CD4-positive, alpha-beta T cell (primary cell): ENCODE measurements at regions not wholly inside any gene's neighbourhood (a gene's known extent, or its start where the extent isn't known, plus 50 kb on each side); places are given as distances from the start of the nearest gene placed in this dataset.
A peak's percentile ranks its signal among the peaks of the same experiment; 100 is the strongest.

ENCODE experiments used
- ATAC-seq: fragments of 200-7000 bp; cut with Tn5 transposase; one replicate; pipeline ENCODE4 v1.10.0; 2022; ENCODE audit warnings: mild to moderate bottlenecking; ENCODE audit not compliant: poor library complexity
- CTCF ChIA-PET: fragments of 350-600 bp; sonication (Branson Sonifier 250); formaldehyde crosslinking; loops from one replicate; lab custom pipeline; 2021; ENCODE audit warnings: antibody characterized with exemption, inconsistent platforms; lab: Charles Lee
- POLR2A ChIA-PET: fragments of 350-600 bp; sonication (Branson Sonifier 250); formaldehyde crosslinking; loops from one replicate; lab custom pipeline; 2021; ENCODE audit warnings: antibody characterized with exemption, inconsistent platforms; lab: Charles Lee
- DNase-seq, 14 experiments: peaks; one replicate each; pipeline ENCODE4 v3.0.0-alpha.2; 2013 to 2020; ENCODE audit warnings: mixed read lengths in 2 of 14
- H3K27ac ChIP-seq, 2 donors: one replicate each; pipeline versions ENCODE4 v1.5.1 to v1.7.0; 2013; ENCODE audit warnings: low read length in 2 of 2, low read depth in 1 of 2, mild to moderate bottlenecking in 1 of 2
- H3K27me3 ChIP-seq, 2 experiments: 1 replicate in 1 of 2; 2 replicates in 1 of 2; pipeline versions ENCODE4 v1.6.1 to v1.7.0; 2013; ENCODE audit warnings: low read length in 2 of 2, control low read depth in 1 of 2, mild to moderate bottlenecking in 1 of 2, moderate library complexity in 1 of 2; ENCODE audit not compliant: insufficient read depth in 2 of 2, control insufficient read depth in 1 of 2
- H3K36me3 ChIP-seq: one replicate; pipeline ENCODE4 v1.6.1; 2013; ENCODE audit warnings: low read length, control low read depth; ENCODE audit not compliant: insufficient read depth
- H3K4me1 ChIP-seq: one replicate; pipeline ENCODE4 v1.6.1; 2013; ENCODE audit warnings: low read length, control low read depth; ENCODE audit not compliant: insufficient read depth
- H3K4me3 ChIP-seq: one replicate; pipeline ENCODE4 v1.5.1; 2013; ENCODE audit warnings: mild to moderate bottlenecking, low read length, moderate library complexity
- H3K9me3 ChIP-seq, 2 experiments: 1 replicate in 1 of 2; 2 replicates in 1 of 2; pipeline versions ENCODE4 v1.6.1 to v1.7.0; 2013; ENCODE audit warnings: low read length in 2 of 2, mild to moderate bottlenecking in 2 of 2, control low read depth in 1 of 2, moderate library complexity in 1 of 2; ENCODE audit not compliant: control insufficient read depth in 1 of 2, insufficient read depth in 1 of 2
- H3K27ac Mint-ChIP-seq: one replicate; pipeline ENCODE4 v1.8.0; 2020; ENCODE audit warnings: mixed read lengths
- H3K27me3 Mint-ChIP-seq: one replicate; pipeline ENCODE4 v1.8.0; 2021; ENCODE audit warnings: mixed read lengths
- H3K36me3 Mint-ChIP-seq: one replicate; pipeline ENCODE4 v1.8.0; 2021; ENCODE audit warnings: low read depth, mixed read lengths
- H3K4me1 Mint-ChIP-seq: one replicate; pipeline ENCODE4 v1.8.0; 2021; ENCODE audit warnings: low read depth, mixed read lengths
- H3K4me3 Mint-ChIP-seq: one replicate; pipeline ENCODE4 v1.8.0; 2020; ENCODE audit warnings: mild to moderate bottlenecking, mixed read lengths
- H3K9me3 Mint-ChIP-seq: one replicate; pipeline ENCODE4 v1.8.0; 2020; ENCODE audit warnings: mixed read lengths
- intact Hi-C, 2 experiments: fragments of 100-400 bp; cut with DNase I in 1 of 2; cut with micrococcal nuclease in 1 of 2; formaldehyde crosslinking; loops; one replicate each; pipeline versions ENCODE4 v1.15.1 to v1.9.0; 2023 to 2025; cut with DNase I, micrococcal nuclease
- TF ChIP-seq, protein P1 (sequence below): fragments of 200-600 bp; IDR thresholded peaks from one replicate; pipeline ENCODE4 v1.8.0; 2022; ENCODE audit warnings: antibody characterized with exemption, mild to moderate bottlenecking

DNA sequence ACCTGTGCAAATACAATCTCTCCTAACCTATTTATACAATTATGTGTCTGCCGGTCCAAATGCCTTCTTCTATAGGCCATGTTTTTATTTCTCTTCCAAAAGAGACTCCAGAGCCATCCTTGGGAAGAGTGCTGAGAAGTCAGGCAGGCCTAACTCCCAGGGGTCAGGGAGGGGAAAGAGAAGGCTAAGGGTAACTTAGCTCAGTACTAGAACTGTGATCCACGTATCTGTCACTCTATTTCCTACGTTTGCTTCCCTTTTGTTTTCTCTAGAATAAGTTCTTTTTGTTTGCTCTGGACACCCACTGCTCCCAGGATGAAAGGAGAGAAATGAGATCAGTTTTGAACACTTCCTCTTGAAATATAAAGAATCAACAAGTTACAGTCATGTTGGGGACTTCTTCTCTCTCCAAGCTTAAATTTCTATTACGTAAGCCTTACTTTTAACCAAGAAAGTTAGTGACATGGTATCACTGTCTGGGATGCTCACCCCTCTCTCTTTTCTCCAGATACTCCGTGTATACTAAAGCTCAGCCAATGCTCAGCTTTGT, 79.2 kb downstream of the DAD1 start:
- Histone ChIP-seq H3K27ac (peak overlapping the region; percentile 77 to 99), H3K4me1 (peaks cover 74% of the 10 kb centered on the region), H3K36me3 (peaks cover 64% of the 10 kb centered on the region), H3K4me3 (peak overlapping the region; percentile 61), H3K27me3 (no peaks in the 10 kb centered on the region), H3K9me3 (no peaks in the 10 kb centered on the region)
- DNase-seq (peak in 2 of 14 experiments; percentile 64 to 67), ATAC-seq (peak; percentile 61)
- Mint-ChIP-seq H3K27ac (peak overlapping the region; percentile 93), H3K9me3 (no peaks in the 10 kb centered on the region), H3K27me3 (no peaks in the 10 kb centered on the region), H3K36me3 (peaks cover 92% of the 10 kb centered on the region), H3K4me1 (peaks cover 87% of the 10 kb centered on the region), H3K4me3 (peak overlapping the region; percentile 77)
- TF ChIP-seq, protein P1, sequence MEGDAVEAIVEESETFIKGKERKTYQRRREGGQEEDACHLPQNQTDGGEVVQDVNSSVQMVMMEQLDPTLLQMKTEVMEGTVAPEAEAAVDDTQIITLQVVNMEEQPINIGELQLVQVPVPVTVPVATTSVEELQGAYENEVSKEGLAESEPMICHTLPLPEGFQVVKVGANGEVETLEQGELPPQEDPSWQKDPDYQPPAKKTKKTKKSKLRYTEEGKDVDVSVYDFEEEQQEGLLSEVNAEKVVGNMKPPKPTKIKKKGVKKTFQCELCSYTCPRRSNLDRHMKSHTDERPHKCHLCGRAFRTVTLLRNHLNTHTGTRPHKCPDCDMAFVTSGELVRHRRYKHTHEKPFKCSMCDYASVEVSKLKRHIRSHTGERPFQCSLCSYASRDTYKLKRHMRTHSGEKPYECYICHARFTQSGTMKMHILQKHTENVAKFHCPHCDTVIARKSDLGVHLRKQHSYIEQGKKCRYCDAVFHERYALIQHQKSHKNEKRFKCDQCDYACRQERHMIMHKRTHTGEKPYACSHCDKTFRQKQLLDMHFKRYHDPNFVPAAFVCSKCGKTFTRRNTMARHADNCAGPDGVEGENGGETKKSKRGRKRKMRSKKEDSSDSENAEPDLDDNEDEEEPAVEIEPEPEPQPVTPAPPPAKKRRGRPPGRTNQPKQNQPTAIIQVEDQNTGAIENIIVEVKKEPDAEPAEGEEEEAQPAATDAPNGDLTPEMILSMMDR = no peak
- intact Hi-C loops = loop anchor here (2.0 to 10.0 kb wide), 3 partner anchors 15 to 515 kb away; no protein-coding TSS in a partner anchor
- POLR2A ChIA-PET = interaction anchor here (0.8 to 29.1 kb wide), 15 partner anchors 4 to 774 kb away, joined by 3 to 613 read pairs (median 8); no protein-coding TSS in a partner anchor
- CTCF ChIA-PET = interaction anchor here (1.0 to 2.3 kb wide), 5 partner anchors 9 to 292 kb away, joined by 3 to 13 read pairs (median 3); no protein-coding TSS in a partner anchor

DNA sequence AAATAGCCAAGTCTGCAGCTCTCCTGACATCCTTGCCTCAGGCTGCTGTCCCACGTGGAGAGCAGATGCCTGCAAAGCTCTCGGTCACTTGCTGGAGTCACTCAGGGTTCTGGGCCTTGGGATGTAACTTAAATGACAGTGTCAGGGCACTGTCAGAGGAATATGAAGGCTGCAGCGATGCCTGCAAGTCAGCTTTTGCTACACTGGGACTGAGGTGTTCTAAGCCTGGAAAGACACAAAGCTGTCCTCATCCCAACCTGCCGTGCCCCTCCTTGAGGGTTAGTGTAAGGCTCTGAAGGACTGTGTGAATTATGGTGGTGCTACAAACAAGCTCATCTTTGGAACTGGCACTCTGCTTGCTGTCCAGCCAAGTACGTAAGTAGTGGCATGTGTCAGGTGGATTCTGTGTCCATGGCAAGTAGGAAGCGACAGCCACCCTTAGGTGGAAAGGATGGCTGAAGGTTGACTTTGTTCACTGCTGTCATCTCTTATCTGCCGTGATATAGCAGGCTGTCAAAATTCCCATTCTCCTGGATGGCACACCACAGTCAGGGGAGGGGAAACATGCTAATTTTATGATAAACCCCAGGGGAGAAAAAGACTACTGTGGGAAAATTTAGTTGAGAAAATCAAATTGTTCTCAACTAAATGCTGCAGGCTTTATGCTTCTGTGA, 79.9 kb downstream of the DAD1 start:
- Histone ChIP-seq H3K36me3 (peaks cover 64% of the 10 kb centered on the region), H3K27ac (peak overlapping the region; percentile 77 to 99), H3K4me3 (peak overlapping the region; percentile 61), H3K27me3 (no peaks in the 10 kb centered on the region), H3K4me1 (peaks cover 67% of the 10 kb centered on the region), H3K9me3 (no peaks in the 10 kb centered on the region)
- no peak for DNase-seq
- Mint-ChIP-seq H3K4me1 (peaks cover 85% of the 10 kb centered on the region), H3K4me3 (peak overlapping the region; percentile 77), H3K27ac (peak overlapping the region; percentile 93), H3K27me3 (no peaks in the 10 kb centered on the region), H3K9me3 (no peaks in the 10 kb centered on the region), H3K36me3 (peaks cover 88% of the 10 kb centered on the region)
- intact Hi-C loops = loop anchor here in 1 of 2 experiments (10.0 kb wide), 1 partner anchor 514 kb away; no protein-coding TSS in a partner anchor
- TF ChIP-seq, protein P1 = no peak
- POLR2A ChIA-PET = interaction anchor here (0.7 to 29.1 kb wide), 18 partner anchors 5 to 773 kb away, joined by 3 to 613 read pairs (median 8); no protein-coding TSS in a partner anchor
- CTCF ChIA-PET = interaction anchor here (1.0 to 2.3 kb wide), 5 partner anchors 8 to 291 kb away, joined by 3 to 13 read pairs (median 4); no protein-coding TSS in a partner anchor
- ATAC-seq = no peak

DNA sequence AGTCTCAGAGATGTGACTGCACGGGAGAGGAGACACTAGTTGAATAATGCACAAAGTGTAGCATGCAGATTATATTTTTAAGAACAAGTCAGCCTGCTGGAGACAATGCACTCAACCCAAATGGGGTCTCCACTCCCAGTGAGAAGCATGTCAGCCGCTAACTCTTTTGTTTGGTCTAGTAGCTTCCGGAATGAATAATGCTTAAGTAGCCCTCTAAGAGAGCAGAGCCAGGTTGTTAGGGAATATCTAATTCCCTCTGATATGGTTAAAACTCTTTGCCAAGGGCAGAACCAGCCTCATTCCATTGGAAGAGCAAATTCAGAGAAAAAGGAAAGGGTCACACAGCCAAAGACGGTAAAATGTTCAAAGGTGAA, 80.4 kb downstream of the DAD1 start:
- Mint-ChIP-seq H3K9me3 (no peaks in the 10 kb centered on the region), H3K36me3 (peaks cover 88% of the 10 kb centered on the region), H3K4me3 (peak overlapping the region; percentile 77), H3K27me3 (no peaks in the 10 kb centered on the region), H3K27ac (peak overlapping the region; percentile 93), H3K4me1 (peaks cover 86% of the 10 kb centered on the region)
- ATAC-seq = no peak
- CTCF ChIA-PET = interaction anchor here (1.1 to 1.2 kb wide), 2 partner anchors 16 to 48 kb away, joined by 4 read pairs; no protein-coding TSS in a partner anchor
- H3K4me1 ChIP-seq = peaks cover 62% of the 10 kb centered on the region
- peak overlapping the region; percentile 77 to 99 for H3K27ac ChIP-seq
- DNase-seq = no peak
- POLR2A ChIA-PET = interaction anchor here (0.7 to 29.1 kb wide), 13 partner anchors 5 to 656 kb away, joined by 3 to 613 read pairs (median 9); no protein-coding TSS in a partner anchor
- peak overlapping the region; percentile 61 for H3K4me3 ChIP-seq
- no peaks in the 10 kb centered on the region for H3K27me3 ChIP-seq
- H3K9me3 ChIP-seq = no peaks in the 10 kb centered on the region
- peaks cover 63% of the 10 kb centered on the region for H3K36me3 ChIP-seq
- TF ChIP-seq, protein P1 = no peak
- intact Hi-C loops = loop anchor here in 1 of 2 experiments (10.0 kb wide), 1 partner anchor 514 kb away; no protein-coding TSS in a partner anchor
